GM18507 (cell line): ENCODE measurements at regions not wholly inside any gene's neighbourhood (a gene's known extent, or its start where the extent isn't known, plus 50 kb on each side); places are given as distances from the start of the nearest gene placed in this dataset.
"Not testable (repeated sequence)": the region's sequence is repeated elsewhere in the genome, so short reads cannot be mapped to it uniquely, and the experiment has no call there.

Experiments
- DNase-seq: peaks from one replicate; pipeline ENCODE4 v3.0.0; 2011; ENCODE audit warnings: low read depth; ENCODE audit not compliant: insufficient read length; ENCODE audit errors: extremely low spot score
- FAIRE-seq: peaks from 2 replicates; lab custom pipeline; 2011; peaks lifted over from hg19 to GRCh38; lab: Jason Lieb, UNC

GRCh38 chr7:108627476-108628051, 57.9 kb downstream of the DNAJB9 start:
- FAIRE-seq (no peak), DNase-seq (no peak)

- no peak for FAIRE-seq
- no peak for DNase-seq
Measured at GRCh38 chr7:108628678-108629077, 59.0 kb downstream of the DNAJB9 start.

GRCh38 chr7:108629651-108630400, 60.2 kb downstream of the DNAJB9 start:
- no peak for DNase-seq

GRCh38 chr7:108634036-108634435, 64.4 kb downstream of the DNAJB9 start:
- DNase-seq: no peak
- no peak for FAIRE-seq

More at GRCh38 chr7:108629651-108630400, 60.2 kb downstream of the DNAJB9 start:
- FAIRE-seq: no peak

- no peak for DNase-seq
- no peak for FAIRE-seq
Measured at GRCh38 chr7:108634535-108634934, 64.9 kb downstream of the DNAJB9 start.

GRCh38 chr7:108637049-108637621, 67.5 kb downstream of the DNAJB9 start:
- DNase-seq: no peak
- FAIRE-seq: no peak

- FAIRE-seq: no peak
Measured at GRCh38 chr7:108642126-108642525, 72.5 kb downstream of the DNAJB9 start.

GRCh38 chr7:108643136-108643535, 73.5 kb downstream of the DNAJB9 start:
- DNase-seq (no peak), FAIRE-seq (no peak)

More at GRCh38 chr7:108642126-108642525, 72.5 kb downstream of the DNAJB9 start:
- no peak for DNase-seq

GRCh38 chr7:108648989-108649388, 79.3 kb downstream of the DNAJB9 start:
- FAIRE-seq: no peak
- no peak for DNase-seq

- no peak for FAIRE-seq
Measured at GRCh38 chr7:108650467-108650866, 80.8 kb downstream of the DNAJB9 start.

GRCh38 chr7:108652886-108653285, 83.2 kb downstream of the DNAJB9 start:
- FAIRE-seq (no peak), DNase-seq (no peak)

More at GRCh38 chr7:108650467-108650866, 80.8 kb downstream of the DNAJB9 start:
- DNase-seq: no peak

GRCh38 chr7:108653526-108653925, 83.9 kb downstream of the DNAJB9 start:
- DNase-seq (no peak), FAIRE-seq (no peak)

- not testable (repeated sequence) for FAIRE-seq
Measured at GRCh38 chr7:108657140-108657726, 87.6 kb downstream of the DNAJB9 start.

GRCh38 chr7:108659261-108659660, 89.6 kb downstream of the DNAJB9 start:
- DNase-seq (no peak), FAIRE-seq (no peak)

More at GRCh38 chr7:108657140-108657726, 87.6 kb downstream of the DNAJB9 start:
- DNase-seq: not testable (repeated sequence)

- DNase-seq (no peak), FAIRE-seq (no peak)
Measured at GRCh38 chr7:108659867-108660266, 90.2 kb downstream of the DNAJB9 start.

GRCh38 chr7:108660465-108660864, 90.8 kb downstream of the DNAJB9 start:
- FAIRE-seq (no peak), DNase-seq (no peak)

- FAIRE-seq: no peak
- no peak for DNase-seq
Measured at GRCh38 chr7:108662783-108663362, 93.2 kb downstream of the DNAJB9 start.

- no peak for DNase-seq
Measured at GRCh38 chr7:108663701-108664100, 94.0 kb downstream of the DNAJB9 start.

GRCh38 chr7:108667216-108667615, 97.5 kb downstream of the DNAJB9 start:
- DNase-seq (no peak), FAIRE-seq (no peak)

More at GRCh38 chr7:108663701-108664100, 94.0 kb downstream of the DNAJB9 start:
- FAIRE-seq: no peak

- DNase-seq (no peak), FAIRE-seq (no peak)
Measured at GRCh38 chr7:108669958-108670357, 100.3 kb downstream of the DNAJB9 start.
